ENCODE measurements at regions not wholly inside any gene's neighbourhood (a gene's known extent, or its start where the extent isn't known, plus 50 kb on each side); places are given as distances from the start of the nearest gene placed in this dataset.

DNA sequence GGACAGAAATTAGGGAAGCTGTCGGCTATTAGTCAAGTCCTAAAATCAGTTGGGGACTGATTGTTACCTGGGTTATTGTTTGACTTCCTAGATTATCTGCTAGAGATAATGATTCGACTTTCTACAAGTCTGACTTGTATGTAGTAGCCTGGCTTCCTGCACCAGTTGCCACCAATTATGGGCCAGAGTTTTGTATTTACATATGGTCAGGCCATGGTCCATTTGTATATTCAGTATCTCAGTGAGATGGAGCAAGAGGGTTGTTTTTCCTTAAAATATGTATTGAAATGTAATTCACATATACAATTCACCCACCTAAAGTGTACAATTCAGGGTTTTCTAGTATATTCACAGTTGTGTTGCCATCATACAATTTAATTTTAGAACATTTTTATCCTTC is 130.6 kb upstream of the PHACTR3 start:
- TF ChIP-seq, protein P1, sequence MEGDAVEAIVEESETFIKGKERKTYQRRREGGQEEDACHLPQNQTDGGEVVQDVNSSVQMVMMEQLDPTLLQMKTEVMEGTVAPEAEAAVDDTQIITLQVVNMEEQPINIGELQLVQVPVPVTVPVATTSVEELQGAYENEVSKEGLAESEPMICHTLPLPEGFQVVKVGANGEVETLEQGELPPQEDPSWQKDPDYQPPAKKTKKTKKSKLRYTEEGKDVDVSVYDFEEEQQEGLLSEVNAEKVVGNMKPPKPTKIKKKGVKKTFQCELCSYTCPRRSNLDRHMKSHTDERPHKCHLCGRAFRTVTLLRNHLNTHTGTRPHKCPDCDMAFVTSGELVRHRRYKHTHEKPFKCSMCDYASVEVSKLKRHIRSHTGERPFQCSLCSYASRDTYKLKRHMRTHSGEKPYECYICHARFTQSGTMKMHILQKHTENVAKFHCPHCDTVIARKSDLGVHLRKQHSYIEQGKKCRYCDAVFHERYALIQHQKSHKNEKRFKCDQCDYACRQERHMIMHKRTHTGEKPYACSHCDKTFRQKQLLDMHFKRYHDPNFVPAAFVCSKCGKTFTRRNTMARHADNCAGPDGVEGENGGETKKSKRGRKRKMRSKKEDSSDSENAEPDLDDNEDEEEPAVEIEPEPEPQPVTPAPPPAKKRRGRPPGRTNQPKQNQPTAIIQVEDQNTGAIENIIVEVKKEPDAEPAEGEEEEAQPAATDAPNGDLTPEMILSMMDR (IDR thresholded peaks at IDR 0.05), result no peak

DNA sequence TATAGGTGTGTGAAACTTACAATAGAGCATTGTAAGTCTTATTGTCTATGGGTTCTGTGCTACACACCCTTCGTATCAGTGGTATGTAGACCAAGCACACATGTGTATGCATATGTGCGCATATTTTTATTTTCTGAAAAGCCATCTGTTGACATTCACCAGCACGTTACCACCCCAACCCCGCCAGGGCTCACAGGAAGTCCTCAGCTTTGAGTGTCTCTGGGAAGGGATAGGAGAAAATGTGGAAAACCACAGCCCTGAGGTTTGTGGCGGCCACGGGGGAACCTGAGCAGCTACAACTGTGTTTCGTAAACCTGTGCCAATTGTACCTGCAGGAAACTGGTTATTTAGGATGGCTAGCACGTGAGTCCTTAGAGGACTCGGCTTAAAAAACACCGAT is 123.3 kb upstream of the PHACTR3 start:
- TF ChIP-seq, protein P1 (IDR thresholded peaks at IDR 0.05), result no peak

DNA sequence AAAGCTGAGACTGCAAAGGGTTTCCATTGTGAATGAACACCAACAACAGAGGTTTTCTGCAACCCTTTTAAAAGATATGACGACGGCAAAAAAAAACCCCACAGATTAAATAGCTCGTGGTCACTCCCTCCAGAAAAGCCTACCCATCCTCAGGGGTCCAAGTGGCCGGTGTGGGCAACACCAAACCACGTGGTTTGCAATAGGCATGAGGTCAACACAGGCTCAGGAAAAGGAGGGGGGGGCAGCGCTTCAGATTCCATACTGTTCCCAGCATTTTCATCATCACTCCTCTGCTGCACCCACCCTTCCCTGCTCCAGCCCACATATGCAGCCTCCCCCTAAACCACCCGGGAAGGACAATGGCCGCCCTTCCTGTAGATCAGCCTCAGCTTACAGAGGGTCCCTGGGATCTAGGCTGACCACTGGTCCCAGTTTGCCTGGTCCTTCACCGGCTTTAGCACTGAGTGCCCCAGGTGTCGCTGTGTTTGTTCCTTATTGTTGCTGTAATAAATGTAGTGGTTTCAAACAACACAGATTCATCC is 122.8 kb upstream of the PHACTR3 start:
- TF ChIP-seq, protein P1 (IDR thresholded peaks at IDR 0.05), result no peak

GRCh38 chr20:59482351-59483187 is 121.8 kb upstream of the PHACTR3 start:
- TF ChIP-seq, protein P1 (IDR thresholded peaks at IDR 0.05), result no peak

- TF ChIP-seq, protein P1 (IDR thresholded peaks at IDR 0.05), result no peak
These were observed 120.9 kb upstream of the PHACTR3 start for GRCh38 chr20:59483481-59483880.

DNA sequence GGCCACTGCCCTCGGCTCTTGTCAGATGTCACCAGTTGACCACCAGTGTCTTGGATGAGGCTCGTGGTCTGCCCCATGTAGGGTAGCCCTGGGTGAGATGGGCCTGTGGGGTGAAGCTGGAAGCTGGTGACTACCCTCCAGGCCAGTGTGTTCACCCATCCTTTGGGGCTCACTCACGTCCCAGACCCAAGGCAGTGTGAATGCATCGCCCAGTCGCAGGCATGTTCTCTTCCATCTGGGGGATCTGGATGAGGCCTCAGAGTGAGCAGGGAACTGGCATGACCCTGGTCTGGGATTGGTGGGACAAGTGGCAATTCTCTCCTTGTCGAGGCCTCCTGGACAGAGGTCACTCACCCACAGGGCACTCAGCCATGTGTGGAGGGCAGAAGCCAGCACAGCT is 120.1 kb upstream of the PHACTR3 start:
- TF ChIP-seq, protein P1 (IDR thresholded peaks at IDR 0.05), result no peak

DNA sequence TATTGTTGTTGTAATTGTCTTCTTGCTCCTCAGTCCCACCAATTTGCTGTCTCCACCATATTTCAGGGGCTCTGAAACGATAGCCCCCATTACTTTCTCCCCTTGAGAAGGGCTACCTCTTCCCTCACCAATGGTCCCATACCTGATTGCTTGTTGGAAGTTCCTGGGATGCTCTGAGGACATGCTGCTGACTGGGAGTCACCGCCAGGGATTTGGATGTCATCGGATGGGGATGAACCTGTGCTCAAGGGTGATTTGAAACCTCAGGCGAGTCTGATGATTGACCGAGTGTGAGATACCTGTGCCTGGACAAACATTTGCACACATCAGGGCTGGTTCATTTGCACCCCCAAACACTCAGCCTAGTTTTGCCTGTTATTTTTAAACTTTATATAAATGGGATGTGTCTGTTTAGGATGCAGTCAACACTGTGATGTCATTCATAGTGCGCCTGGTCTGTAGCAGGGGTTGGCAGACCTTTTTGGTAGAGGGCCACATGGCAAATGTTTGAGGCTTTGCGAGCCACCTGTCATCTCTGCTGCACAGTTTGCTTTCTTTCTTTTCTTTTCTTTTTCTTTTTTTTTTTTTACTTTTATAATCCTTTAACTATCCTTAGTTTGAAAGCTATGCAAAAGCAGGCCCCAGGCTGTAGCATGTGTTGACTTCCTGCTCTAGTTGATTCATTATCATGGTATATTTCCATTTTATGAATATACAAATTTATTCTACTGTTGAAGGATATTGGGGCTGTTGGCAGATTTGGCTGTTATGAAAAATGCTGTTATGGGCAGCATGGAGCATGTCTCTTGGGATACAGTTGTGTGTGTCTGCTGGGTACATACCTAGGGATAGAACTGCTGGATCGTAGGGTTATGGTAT is 118.5 kb upstream of the PHACTR3 start:
- TF ChIP-seq, protein P1 (IDR thresholded peaks at IDR 0.05), result no peak

Measured in LNCAP (cell line).